HepG2 (cell line): ENCODE measurements at regions not wholly inside any gene's neighbourhood (a gene's known extent, or its start where the extent isn't known, plus 50 kb on each side); places are given as distances from the start of the nearest gene placed in this dataset.

Source experiments
- ATAC-seq: fragments of 200-7000 bp; cut with Tn5 transposase; 3 replicates; pipeline ENCODE4 v1.9.1; 2020; ENCODE audit warnings: mild to moderate bottlenecking, moderate library complexity
- BruUV-seq: library from RNA; stranded (reverse); fragments of 400-500 nt; replicated peaks from 2 replicates; lab custom pipeline; 2021; lab: Mats Ljungman, UMichigan
- CTCF ChIA-PET: fragments of 300-600 bp; formaldehyde crosslinking; extraction: SDS; loops from one replicate; lab custom pipeline; 2021; ENCODE audit warnings: low total read pairs, inconsistent platforms, low intra/inter-chr PET ratio; lab: Yijun Ruan, JAX
- POLR2A ChIA-PET: fragments of 350-600 bp; sonication (Branson Sonifier 250); formaldehyde crosslinking; loops from one replicate; lab custom pipeline; 2020; ENCODE audit warnings: antibody characterized with exemption, inconsistent platforms; lab: Yijun Ruan, JAX
- DNase-seq: peaks from one replicate; pipeline ENCODE4 v3.0.0-alpha.2; 2015; ENCODE audit warnings: low spot score
- FAIRE-seq: peaks from 3 replicates; lab custom pipeline; 2011; peaks lifted over from hg19 to GRCh38; lab: Jason Lieb, UNC
- H2AFZ ChIP-seq: one replicate; pipeline ENCODE4 v1.6.1; 2011; ENCODE audit warnings: low read length, inconsistent platforms
- H3K27ac ChIP-seq: fragments of 300-600 bp; 3 replicates; pipeline ENCODE4 v1.8.0; 2011; ENCODE audit warnings: mixed run types, mild to moderate bottlenecking, mixed read lengths, low read length, inconsistent platforms; ENCODE audit not compliant: insufficient read depth; ENCODE audit errors: extremely low read length
- H3K27me3 ChIP-seq, 2 experiments: fragments of 200-600 bp in 1 of 2; 2 replicates in 1 of 2; 3 replicates in 1 of 2; pipeline versions ENCODE4 v1.6.0 to v1.8.0; 2011; ENCODE audit warnings: low read length in 2 of 2, mild to moderate bottlenecking in 2 of 2, moderate library complexity in 2 of 2, inconsistent platforms in 1 of 2; ENCODE audit not compliant: insufficient read depth in 2 of 2, control insufficient read depth in 1 of 2
- H3K36me3 ChIP-seq, 2 experiments: fragments of 200-600 bp in 1 of 2; replicated peaks in 1 of 2; 2 replicates in 1 of 2; 3 replicates in 1 of 2; pipeline versions ENCODE4 v1.5.1 to v1.8.0; 2011; ENCODE audit warnings: low read length in 2 of 2, inconsistent platforms in 1 of 2; ENCODE audit not compliant: insufficient read depth in 2 of 2, control insufficient read depth in 1 of 2
- H3K4me1 ChIP-seq: 2 replicates; pipeline ENCODE4 v1.5.1; 2012; ENCODE audit warnings: low read length, inconsistent platforms; ENCODE audit not compliant: insufficient read depth
- H3K4me2 ChIP-seq: 2 replicates; pipeline ENCODE4 v1.6.0; 2011; ENCODE audit warnings: low read depth, low read length, inconsistent platforms
- H3K4me3 ChIP-seq, 3 experiments: fragments of 200-600 bp in 1 of 3; sonication (generic), shearing (Covaris generic) in 1 of 3; replicated peaks in 1 of 3; 2 replicates each; pipeline ENCODE4 v1.5.1; 2011 to 2016; ENCODE audit warnings: low read length in 3 of 3, inconsistent platforms in 2 of 3, low read depth in 2 of 3, mild to moderate bottlenecking in 2 of 3, control low read depth in 1 of 3, mixed read lengths in 1 of 3; ENCODE audit not compliant: insufficient read depth in 1 of 3
- H3K79me2 ChIP-seq: one replicate; pipeline ENCODE4 v1.6.1; 2011; ENCODE audit warnings: low read length, inconsistent platforms; ENCODE audit not compliant: insufficient read depth
- H3K9ac ChIP-seq: 2 replicates; pipeline ENCODE4 v1.6.0; 2011; ENCODE audit warnings: mild to moderate bottlenecking, low read depth, low read length, inconsistent platforms; ENCODE audit not compliant: insufficient read depth
- H3K9me3 ChIP-seq: 2 replicates; pipeline ENCODE4 v1.5.1; 2012; ENCODE audit warnings: mild to moderate bottlenecking, low read length
- H4K20me1 ChIP-seq: 2 replicates; pipeline ENCODE4 v1.6.0; 2011; ENCODE audit warnings: inconsistent platforms, mild to moderate bottlenecking, low read length, moderate library complexity; ENCODE audit not compliant: insufficient read depth
- POGZ ChIP-seq: sonication (generic); formaldehyde crosslinking; IDR thresholded peaks from 2 replicates; pipeline ENCODE4 v1.4.0; 2020; ENCODE audit warnings: mild to moderate bottlenecking, missing genetic modification reagents
- THYN1 ChIP-seq: sonication (generic); formaldehyde crosslinking; IDR thresholded peaks from 2 replicates; pipeline ENCODE4 v1.8.1; 2023; ENCODE audit warnings: low read depth, mild to moderate bottlenecking, moderate library complexity, missing genetic modification reagents, borderline replicate concordance
- TOPORS ChIP-seq: sonication (generic); formaldehyde crosslinking; IDR thresholded peaks from 2 replicates; pipeline ENCODE4 v1.8.0; 2023; ENCODE audit warnings: mild to moderate bottlenecking, missing genetic modification reagents
- ZNF713 ChIP-seq: sonication (generic); formaldehyde crosslinking; IDR thresholded peaks from 2 replicates; pipeline ENCODE4 v1.4.0; 2020; ENCODE audit warnings: mild to moderate bottlenecking, missing genetic modification reagents
- WGBS: methylation state at CpG from one replicate; pipeline ENCODE4 v1.1.6; 2017; ENCODE audit warnings: low lambda C conversion rate; 5-methylcytosine and 5-hydroxymethylcytosine counted together
- in situ Hi-C: cut with HindIII; loops from 2 replicates; pipeline ENCODE4 v1.10.0; 2017; ENCODE audit warnings: low pct_unique_long_range_greater_than_20kb; ENCODE audit not compliant: extremely low pct_ligation_motif_present
- intact Hi-C: fragments of 100-400 bp; cut with micrococcal nuclease; formaldehyde crosslinking; loops from one replicate; pipeline ENCODE4 v1.10.0; 2022; ENCODE audit not compliant: unreplicated experiment
- TF ChIP-seq, protein P1 (sequence below): sonication (generic); formaldehyde crosslinking; IDR thresholded peaks from 2 replicates; pipeline ENCODE4 v1.4.0; 2020; ENCODE audit warnings: missing genetic modification reagents

GRCh38 chr6:126227833-126228702, 111.8 kb upstream of the CENPW start:
- no peaks in the 10 kb centered on the region for H4K20me1 ChIP-seq
- in situ Hi-C loops (no loop called here), intact Hi-C loops (no loop called here)
- no peaks in the 10 kb centered on the region for H3K36me3 ChIP-seq
- ChIA-PET CTCF (no interaction called here), POLR2A (no interaction called here)
- TF ChIP-seq ZNF713 = no peak
- TF ChIP-seq, protein P1, sequence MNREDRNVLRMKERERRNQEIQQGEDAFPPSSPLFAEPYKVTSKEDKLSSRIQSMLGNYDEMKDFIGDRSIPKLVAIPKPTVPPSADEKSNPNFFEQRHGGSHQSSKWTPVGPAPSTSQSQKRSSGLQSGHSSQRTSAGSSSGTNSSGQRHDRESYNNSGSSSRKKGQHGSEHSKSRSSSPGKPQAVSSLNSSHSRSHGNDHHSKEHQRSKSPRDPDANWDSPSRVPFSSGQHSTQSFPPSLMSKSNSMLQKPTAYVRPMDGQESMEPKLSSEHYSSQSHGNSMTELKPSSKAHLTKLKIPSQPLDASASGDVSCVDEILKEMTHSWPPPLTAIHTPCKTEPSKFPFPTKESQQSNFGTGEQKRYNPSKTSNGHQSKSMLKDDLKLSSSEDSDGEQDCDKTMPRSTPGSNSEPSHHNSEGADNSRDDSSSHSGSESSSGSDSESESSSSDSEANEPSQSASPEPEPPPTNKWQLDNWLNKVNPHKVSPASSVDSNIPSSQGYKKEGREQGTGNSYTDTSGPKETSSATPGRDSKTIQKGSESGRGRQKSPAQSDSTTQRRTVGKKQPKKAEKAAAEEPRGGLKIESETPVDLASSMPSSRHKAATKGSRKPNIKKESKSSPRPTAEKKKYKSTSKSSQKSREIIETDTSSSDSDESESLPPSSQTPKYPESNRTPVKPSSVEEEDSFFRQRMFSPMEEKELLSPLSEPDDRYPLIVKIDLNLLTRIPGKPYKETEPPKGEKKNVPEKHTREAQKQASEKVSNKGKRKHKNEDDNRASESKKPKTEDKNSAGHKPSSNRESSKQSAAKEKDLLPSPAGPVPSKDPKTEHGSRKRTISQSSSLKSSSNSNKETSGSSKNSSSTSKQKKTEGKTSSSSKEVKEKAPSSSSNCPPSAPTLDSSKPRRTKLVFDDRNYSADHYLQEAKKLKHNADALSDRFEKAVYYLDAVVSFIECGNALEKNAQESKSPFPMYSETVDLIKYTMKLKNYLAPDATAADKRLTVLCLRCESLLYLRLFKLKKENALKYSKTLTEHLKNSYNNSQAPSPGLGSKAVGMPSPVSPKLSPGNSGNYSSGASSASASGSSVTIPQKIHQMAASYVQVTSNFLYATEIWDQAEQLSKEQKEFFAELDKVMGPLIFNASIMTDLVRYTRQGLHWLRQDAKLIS (CRISPR knock-in tag) = no peak
- TF ChIP-seq TOPORS (CRISPR knock-in tag) = no peak
- no peak for TF ChIP-seq THYN1 (CRISPR knock-in tag)
- TF ChIP-seq POGZ (CRISPR knock-in tag) = no peak
- H3K9me3 ChIP-seq = no peaks in the 10 kb centered on the region
- no peak overlapping the region for H3K27ac ChIP-seq
- H3K4me2 ChIP-seq = no peak overlapping the region
- WGBS = 93% methylated on average over 11 of the region's 11 CpGs
- no peaks in the 10 kb centered on the region for H3K79me2 ChIP-seq
- DNase-seq = no peak
- no peaks in the 10 kb centered on the region for H3K4me1 ChIP-seq
- no TSS peak for BruUV-seq
- no peak for ATAC-seq
- H2AFZ ChIP-seq = no peak overlapping the region
- H3K27me3 ChIP-seq = no peaks in the 10 kb centered on the region
- FAIRE-seq = no peak
- no peak overlapping the region for H3K9ac ChIP-seq
- H3K4me3 ChIP-seq = no peak overlapping the region
